Nephron progenitor cell (in vitro differentiated cells): ENCODE measurements at regions not wholly inside any gene's neighbourhood (a gene's known extent, or its start where the extent isn't known, plus 50 kb on each side); places are given as distances from the start of the nearest gene placed in this dataset.

Experiments
- DNase-seq: peaks from one replicate; pipeline ENCODE4 v3.0.0; 2021
- H3K27ac Mint-ChIP-seq: 2 replicates; pipeline ENCODE4 v1.8.0; 2021; ENCODE audit warnings: mild to moderate bottlenecking, moderate library complexity, mixed read lengths
- H3K27me3 Mint-ChIP-seq: 2 replicates; pipeline ENCODE4 v1.8.0; 2021; ENCODE audit warnings: mild to moderate bottlenecking, low read depth, mixed read lengths; ENCODE audit not compliant: poor library complexity
- H3K36me3 Mint-ChIP-seq: 2 replicates; pipeline ENCODE4 v1.8.0; 2021; ENCODE audit warnings: low read depth, mixed read lengths
- H3K4me1 Mint-ChIP-seq: 2 replicates; pipeline ENCODE4 v1.8.0; 2021; ENCODE audit warnings: mixed read lengths
- H3K4me3 Mint-ChIP-seq: 2 replicates; pipeline ENCODE4 v1.8.0; 2021; ENCODE audit warnings: mild to moderate bottlenecking, moderate library complexity, mixed read lengths
- H3K9me3 Mint-ChIP-seq: 2 replicates; pipeline ENCODE4 v1.8.0; 2021; ENCODE audit warnings: mild to moderate bottlenecking, moderate library complexity, mixed read lengths
- CTCF ChIP-seq: fragments of 200-600 bp; sonication (generic); IDR thresholded peaks from 2 replicates; pipeline ENCODE4 v1.5.0; 2021; ENCODE audit warnings: antibody characterized with exemption

GRCh38 chr1:238177351-238177750 lies 286.6 kb upstream of the ZP4 start:
- Mint-ChIP-seq H3K9me3 (peaks cover 6% of the 10 kb centered on the region), H3K36me3 (no peaks in the 10 kb centered on the region), H3K27ac (no peak overlapping the region), H3K27me3 (peaks cover 9% of the 10 kb centered on the region), H3K4me1 (no peaks in the 10 kb centered on the region), H3K4me3 (no peak overlapping the region)
- DNase-seq = no peak
- TF ChIP-seq CTCF = no peak

- Mint-ChIP-seq H3K36me3 (no peaks in the 10 kb centered on the region), H3K27ac (no peak overlapping the region), H3K4me3 (no peak overlapping the region), H3K27me3 (peaks cover 9% of the 10 kb centered on the region), H3K4me1 (no peaks in the 10 kb centered on the region), H3K9me3 (no peaks in the 10 kb centered on the region)
- no peak for TF ChIP-seq CTCF
- no peak for DNase-seq
Observed at GRCh38 chr1:238176441-238176840, 285.7 kb upstream of the ZP4 start.

GRCh38 chr1:238171985-238172384 lies 281.3 kb upstream of the ZP4 start:
- Mint-ChIP-seq H3K9me3 (no peaks in the 10 kb centered on the region), H3K4me3 (no peak overlapping the region), H3K36me3 (no peaks in the 10 kb centered on the region), H3K27me3 (peaks cover 9% of the 10 kb centered on the region), H3K4me1 (no peaks in the 10 kb centered on the region), H3K27ac (no peak overlapping the region)
- no peak for DNase-seq
- no peak for TF ChIP-seq CTCF

GRCh38 chr1:238161955-238162354 lies 271.2 kb upstream of the ZP4 start:
- no peak overlapping the region for H3K27ac Mint-ChIP-seq
- TF ChIP-seq CTCF = no peak
- no peak overlapping the region for H3K4me3 Mint-ChIP-seq
- H3K9me3 Mint-ChIP-seq = peaks cover 25% of the 10 kb centered on the region
- H3K36me3 Mint-ChIP-seq = no peaks in the 10 kb centered on the region
- no peak for DNase-seq
- no peaks in the 10 kb centered on the region for H3K27me3 Mint-ChIP-seq
- H3K4me1 Mint-ChIP-seq = no peaks in the 10 kb centered on the region

GRCh38 chr1:238153939-238154338 lies 263.2 kb upstream of the ZP4 start:
- Mint-ChIP-seq H3K9me3 (no peaks in the 10 kb centered on the region), H3K27ac (no peak overlapping the region), H3K27me3 (peaks cover 8% of the 10 kb centered on the region), H3K36me3 (no peaks in the 10 kb centered on the region), H3K4me1 (no peaks in the 10 kb centered on the region), H3K4me3 (no peak overlapping the region)
- no peak for DNase-seq
- no peak for TF ChIP-seq CTCF

- no peaks in the 10 kb centered on the region for H3K9me3 Mint-ChIP-seq
- no peak for TF ChIP-seq CTCF
- no peak for DNase-seq
- no peak overlapping the region for H3K27ac Mint-ChIP-seq
- H3K4me1 Mint-ChIP-seq = no peaks in the 10 kb centered on the region
- H3K36me3 Mint-ChIP-seq = no peaks in the 10 kb centered on the region
- H3K27me3 Mint-ChIP-seq = peaks cover 8% of the 10 kb centered on the region
- no peak overlapping the region for H3K4me3 Mint-ChIP-seq
Observed at GRCh38 chr1:238153253-238153652, 262.5 kb upstream of the ZP4 start.
